Neuronal stem cell (in vitro differentiated cells): ENCODE measurements at regions not wholly inside any gene's neighbourhood (a gene's known extent, or its start where the extent isn't known, plus 50 kb on each side); places are given as distances from the start of the nearest gene placed in this dataset.

Source experiments
- DNase-seq: peaks from one replicate; pipeline ENCODE4 v3.0.0-alpha.2; 2013; ENCODE audit warnings: low spot score
- H2AFZ ChIP-seq: one replicate; pipeline ENCODE4 v1.6.1; 2013; ENCODE audit warnings: mild to moderate bottlenecking, low read length, inconsistent platforms
- H2AK5ac ChIP-seq: 2 replicates; pipeline ENCODE4 v1.6.1; 2013; ENCODE audit warnings: low read depth, mild to moderate bottlenecking, inconsistent platforms, low read length, moderate library complexity, mixed read lengths
- H2BK120ac ChIP-seq: 2 replicates; pipeline ENCODE4 v1.6.1; 2013; ENCODE audit warnings: low read depth, mild to moderate bottlenecking, inconsistent platforms, low read length, moderate library complexity, mixed read lengths
- H2BK12ac ChIP-seq: one replicate; pipeline ENCODE4 v1.6.1; 2013; ENCODE audit warnings: low read length, inconsistent platforms
- H2BK15ac ChIP-seq: 2 replicates; pipeline ENCODE4 v1.6.1; 2013; ENCODE audit warnings: mild to moderate bottlenecking, low read length, inconsistent platforms, mixed read lengths
- H2BK5ac ChIP-seq: one replicate; pipeline ENCODE4 v1.6.1; 2013; ENCODE audit warnings: inconsistent platforms, mild to moderate bottlenecking, low read length, moderate library complexity
- H3K14ac ChIP-seq: one replicate; pipeline ENCODE4 v1.6.1; 2013; ENCODE audit warnings: low read length, inconsistent platforms
- H3K18ac ChIP-seq: 2 replicates; pipeline ENCODE4 v1.6.1; 2013; ENCODE audit warnings: low read length, inconsistent platforms
- H3K23ac ChIP-seq: 2 replicates; pipeline ENCODE4 v1.6.1; 2013; ENCODE audit warnings: low read depth, mild to moderate bottlenecking, mixed read lengths, low read length, inconsistent platforms; ENCODE audit not compliant: poor library complexity
- H3K27ac ChIP-seq: replicated peaks from 3 replicates; pipeline ENCODE4 v1.5.1; 2013; ENCODE audit warnings: low read length, inconsistent platforms
- H3K27me3 ChIP-seq, 3 experiments: 2 replicates each; pipeline ENCODE4 v1.6.1; 2013; ENCODE audit warnings: low read length in 3 of 3, mild to moderate bottlenecking in 2 of 3, inconsistent platforms in 1 of 3, low read depth in 1 of 3, mixed read lengths in 1 of 3, moderate library complexity in 1 of 3; ENCODE audit not compliant: control insufficient read depth in 3 of 3, insufficient read depth in 3 of 3
- H3K36me3 ChIP-seq, 2 donors: replicated peaks in 1 of 2; 2 replicates each; pipeline ENCODE4 v1.6.1; 2013; ENCODE audit warnings: low read length in 2 of 2; ENCODE audit not compliant: control insufficient read depth in 2 of 2, insufficient read depth in 2 of 2
- H3K4ac ChIP-seq: 2 replicates; pipeline ENCODE4 v1.6.1; 2013; ENCODE audit warnings: inconsistent platforms, mild to moderate bottlenecking, low read length, moderate library complexity
- H3K4me1 ChIP-seq, 2 donors: 1 replicate in 1 of 2; 2 replicates in 1 of 2; pipeline ENCODE4 v1.6.1; 2013; ENCODE audit warnings: low read length in 2 of 2, low read depth in 1 of 2; ENCODE audit not compliant: control insufficient read depth in 2 of 2, insufficient read depth in 1 of 2
- H3K4me2 ChIP-seq: one replicate; pipeline ENCODE4 v1.6.1; 2013; ENCODE audit warnings: mild to moderate bottlenecking, low read length, inconsistent platforms; ENCODE audit not compliant: insufficient read depth, poor library complexity, severe bottlenecking
- H3K4me3 ChIP-seq, 2 donors: 2 replicates each; pipeline ENCODE4 v1.5.1; 2013; ENCODE audit warnings: low read length in 2 of 2, mild to moderate bottlenecking in 2 of 2, inconsistent platforms in 1 of 2, moderate library complexity in 1 of 2
- H3K79me1 ChIP-seq: one replicate; pipeline ENCODE4 v1.6.1; 2013; ENCODE audit warnings: low read depth, mild to moderate bottlenecking, inconsistent platforms, low read length, moderate library complexity
- H3K9ac ChIP-seq: one replicate; pipeline ENCODE4 v1.6.1; 2013; ENCODE audit warnings: mild to moderate bottlenecking, low read depth, low read length, inconsistent platforms; ENCODE audit not compliant: poor library complexity
- H3K9me3 ChIP-seq, 2 donors: replicated peaks in 1 of 2; 2 replicates each; pipeline versions ENCODE3 to v1.6.1; 2013; ENCODE audit warnings: low read length in 2 of 2, mild to moderate bottlenecking in 2 of 2, inconsistent platforms in 1 of 2, low read depth in 1 of 2, mixed read lengths in 1 of 2, moderate library complexity in 1 of 2; ENCODE audit not compliant: control insufficient read depth in 2 of 2, insufficient read depth in 1 of 2
- H4K8ac ChIP-seq: one replicate; pipeline ENCODE4 v1.6.1; 2013; ENCODE audit warnings: low read depth, mild to moderate bottlenecking, inconsistent platforms, low read length, moderate library complexity
- H4K91ac ChIP-seq: one replicate; pipeline ENCODE4 v1.6.1; 2013; ENCODE audit warnings: low read length, low read depth, mild to moderate bottlenecking, inconsistent platforms; ENCODE audit not compliant: poor library complexity
- WGBS, 2 donors: extraction: QIAGEN DNeasy Blood & Tissue Kit; methylation state at CpG; one replicate each; pipeline ENCODE4 v1.1.7; 2013; ENCODE audit warnings: missing lambda C conversion rate in 2 of 2, mixed read lengths in 1 of 2; ENCODE audit not compliant: insufficient read length in 2 of 2, insufficient replicate concordance in 1 of 2; ENCODE audit errors: extremely low coverage in 2 of 2; 5-methylcytosine and 5-hydroxymethylcytosine counted together

DNA sequence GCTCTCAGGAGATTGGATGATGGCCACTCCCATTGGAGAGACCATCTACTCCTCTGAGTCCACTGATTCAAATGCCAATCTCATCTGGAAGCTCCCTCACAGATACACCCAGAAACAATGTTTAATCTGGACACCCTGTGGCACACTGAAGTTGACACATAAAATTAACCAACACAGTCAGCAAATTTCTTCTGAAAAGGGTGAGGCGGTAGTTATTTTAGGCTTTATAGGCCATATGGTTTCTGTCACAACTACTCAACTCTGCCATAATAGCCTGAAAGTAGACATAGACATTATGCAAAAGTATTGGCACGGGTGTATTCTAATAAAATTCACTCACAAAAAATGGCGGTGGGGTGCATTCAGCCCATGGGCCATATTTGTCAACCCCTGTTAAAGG, 244.5 kb upstream of the VLDLR start:
- no CpG with 5 or more reads among the region's 3 CpGs for WGBS, 2 donors
- Histone ChIP-seq H3K4me2 (no peak overlapping the region), H3K18ac (no peak overlapping the region), H3K23ac (no peak overlapping the region), H3K9ac (no peak overlapping the region), H3K14ac (no peak overlapping the region), H2BK15ac (no peak overlapping the region), H3K4me3 (no peak overlapping the region), H3K9me3 (peaks cover 4 to 10% of the 10 kb centered on the region in 2 donors), H2AFZ (no peak overlapping the region), H4K8ac (no peak overlapping the region), H2BK120ac (no peak overlapping the region), H2BK5ac (no peak overlapping the region), H2AK5ac (no peak overlapping the region), H3K4me1 (no peaks in the 10 kb centered on the region), H4K91ac (no peak overlapping the region), H3K27me3 (no peaks in the 10 kb centered on the region), H2BK12ac (no peak overlapping the region), H3K36me3 (no peaks in the 10 kb centered on the region), H3K79me1 (no peaks in the 10 kb centered on the region), H3K27ac (no peak overlapping the region), H3K4ac (no peak overlapping the region)
- no peak for DNase-seq

DNA sequence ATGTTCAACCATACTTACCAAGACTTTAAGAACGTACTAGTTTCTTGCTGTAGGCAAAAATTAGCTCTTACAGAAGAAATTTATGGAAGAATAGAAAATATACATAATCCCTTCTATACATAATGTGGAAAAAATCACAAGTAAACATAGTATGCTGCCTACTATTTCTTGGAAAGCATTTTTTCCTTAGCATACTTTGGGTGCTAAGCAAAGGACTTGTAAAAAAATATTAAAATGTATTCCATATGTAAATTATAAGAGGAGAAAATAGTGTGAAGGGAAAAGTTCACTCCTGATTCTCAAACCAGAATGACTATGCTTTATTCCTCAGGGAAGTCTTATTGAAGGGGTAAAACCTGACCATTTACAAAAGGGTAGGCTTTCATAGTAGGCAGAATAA, 243.8 kb upstream of the VLDLR start:
- Histone ChIP-seq H3K14ac (no peak overlapping the region), H3K9me3 (peaks cover 4 to 10% of the 10 kb centered on the region in 2 donors), H3K18ac (no peak overlapping the region), H3K27ac (no peak overlapping the region), H3K23ac (no peak overlapping the region), H3K27me3 (no peaks in the 10 kb centered on the region), H3K4me2 (no peak overlapping the region), H2AFZ (no peak overlapping the region), H4K91ac (no peak overlapping the region), H2BK12ac (no peak overlapping the region), H3K4me3 (no peak overlapping the region), H3K4ac (no peak overlapping the region), H2BK15ac (no peak overlapping the region), H2AK5ac (no peak overlapping the region), H4K8ac (no peak overlapping the region), H2BK5ac (no peak overlapping the region), H3K36me3 (no peaks in the 10 kb centered on the region), H2BK120ac (no peak overlapping the region), H3K9ac (no peak overlapping the region), H3K4me1 (no peaks in the 10 kb centered on the region), H3K79me1 (no peaks in the 10 kb centered on the region)
- DNase-seq: no peak
- WGBS, 2 donors: no CpG with 5 or more reads among the region's 1 CpG

DNA sequence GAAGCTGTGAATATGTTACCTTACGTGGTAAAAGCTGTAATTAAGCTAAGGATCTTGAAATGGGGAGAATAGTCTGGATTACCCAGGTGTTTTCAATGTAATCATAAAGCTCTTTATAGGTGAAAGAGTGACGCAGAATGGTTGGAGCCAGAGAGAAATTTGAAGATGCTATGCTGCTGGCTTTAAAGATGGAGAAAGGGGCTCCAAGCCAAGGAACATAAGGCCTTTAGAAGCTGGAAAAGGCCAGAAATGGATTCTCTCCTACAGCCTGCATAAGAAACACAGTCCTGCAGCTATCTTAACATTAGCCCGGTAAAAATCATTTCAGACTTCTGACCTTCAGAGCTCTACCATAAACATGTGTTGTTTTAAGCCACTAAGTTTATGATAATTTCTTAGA, 243.3 kb upstream of the VLDLR start:
- no peak overlapping the region for H3K4ac ChIP-seq
- no peak overlapping the region for H3K23ac ChIP-seq
- H3K27ac ChIP-seq: no peak overlapping the region
- no peak overlapping the region for H3K4me2 ChIP-seq
- H3K18ac ChIP-seq: no peak overlapping the region
- no peak overlapping the region for H4K91ac ChIP-seq
- H2BK12ac ChIP-seq: no peak overlapping the region
- peaks cover 4 to 10% of the 10 kb centered on the region in 2 donors for H3K9me3 ChIP-seq
- no peak overlapping the region for H2AK5ac ChIP-seq
- DNase-seq: no peak
- H3K4me1 ChIP-seq: no peaks in the 10 kb centered on the region
- H2AFZ ChIP-seq: no peak overlapping the region
- H2BK15ac ChIP-seq: no peak overlapping the region
- no CpG with 5 or more reads among the region's 3 CpGs for WGBS, 2 donors
- H3K36me3 ChIP-seq: no peaks in the 10 kb centered on the region
- H3K27me3 ChIP-seq: no peaks in the 10 kb centered on the region
- no peak overlapping the region for H4K8ac ChIP-seq
- no peaks in the 10 kb centered on the region for H3K79me1 ChIP-seq
- no peak overlapping the region for H2BK5ac ChIP-seq
- H3K4me3 ChIP-seq: no peak overlapping the region
- H3K9ac ChIP-seq: no peak overlapping the region
- H2BK120ac ChIP-seq: no peak overlapping the region
- no peak overlapping the region for H3K14ac ChIP-seq

DNA sequence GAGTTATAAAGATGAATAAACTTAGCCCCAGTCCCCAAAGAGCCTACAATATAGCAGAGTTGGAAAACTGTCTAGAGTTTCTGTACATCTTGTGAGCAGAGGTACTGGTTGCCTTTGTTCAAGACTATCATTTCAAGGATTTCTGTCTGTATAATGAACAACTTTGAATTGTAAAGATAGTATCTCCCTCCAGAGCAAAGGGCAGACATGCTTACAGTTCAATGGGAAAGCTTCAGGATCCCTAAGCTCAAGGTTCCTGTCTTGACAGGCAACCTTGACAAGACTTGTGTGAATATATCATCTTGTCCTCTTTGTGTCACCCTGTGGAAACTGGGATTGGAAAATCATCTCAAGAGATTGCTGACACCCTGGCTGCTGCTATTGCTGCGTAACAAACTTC, 242.8 kb upstream of the VLDLR start:
- Histone ChIP-seq H2BK120ac (no peak overlapping the region), H3K27me3 (no peaks in the 10 kb centered on the region), H2AFZ (no peak overlapping the region), H2BK12ac (no peak overlapping the region), H3K9ac (no peak overlapping the region), H2AK5ac (no peak overlapping the region), H3K4me1 (no peaks in the 10 kb centered on the region), H3K4ac (no peak overlapping the region), H3K27ac (no peak overlapping the region), H3K36me3 (no peaks in the 10 kb centered on the region), H3K79me1 (no peaks in the 10 kb centered on the region), H4K91ac (no peak overlapping the region), H3K18ac (no peak overlapping the region), H2BK5ac (no peak overlapping the region), H4K8ac (no peak overlapping the region), H2BK15ac (no peak overlapping the region), H3K14ac (no peak overlapping the region), H3K23ac (no peak overlapping the region), H3K4me3 (no peak overlapping the region), H3K4me2 (no peak overlapping the region), H3K9me3 (peaks cover 4 to 10% of the 10 kb centered on the region in 2 donors)
- DNase-seq: no peak
- WGBS, 2 donors: no CpG with 5 or more reads among the region's 1 CpG
